ENCODE measurements at regions not wholly inside any gene's neighbourhood (a gene's known extent, or its start where the extent isn't known, plus 50 kb on each side); places are given as distances from the start of the nearest gene placed in this dataset.

DNA sequence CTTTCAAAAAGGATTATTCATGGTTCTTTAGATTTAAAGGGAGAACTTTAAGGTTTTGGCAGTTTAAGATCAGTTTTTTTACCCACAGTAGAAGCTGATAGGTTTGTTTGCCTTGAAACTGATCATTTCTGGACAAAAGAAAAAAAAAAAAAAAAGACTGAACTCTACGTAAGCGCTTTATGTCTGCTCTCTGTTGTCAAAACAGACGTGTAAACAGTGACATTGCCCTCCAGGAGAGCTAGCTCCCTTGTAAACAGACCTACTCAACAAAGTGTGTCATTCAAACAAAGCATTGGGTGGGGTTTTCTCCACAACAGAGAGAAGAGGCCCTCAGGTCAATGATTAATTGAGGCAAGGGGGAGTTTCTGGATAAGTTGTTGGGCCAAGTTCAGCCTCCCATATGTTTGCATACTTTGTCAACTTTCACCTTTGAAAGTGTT lies 568.1 kb upstream of the LRRN3 start:
- no TSS peak for BruUV-seq (replicated peaks)
- ChIA-PET CTCF (no interaction called here), POLR2A (ENCODE audit: unreplicated experiment) (interaction anchor here (0.6 kb wide), 2 partner anchors 122 to 1830 kb away, joined by 3 to 10 read pairs; no protein-coding TSS in a partner anchor)
- Histone ChIP-seq H3K9ac (ENCODE audit: low read length) (peak overlapping the region; percentile 28), H3K4me3 (ENCODE audit: low read length) (no peak overlapping the region), H3K36me3 (ENCODE audit: low read depth, low read length) (no peaks in the 10 kb centered on the region), H3K79me2 (ENCODE audit: low read length) (no peaks in the 10 kb centered on the region), H4K20me1 (ENCODE audit: low read length) (no peaks in the 10 kb centered on the region), H3K4me1 (ENCODE audit: insufficient read depth, low read length) (peaks cover 12% of the 10 kb centered on the region), H3K4me2 (ENCODE audit: low read length) (peak overlapping the region; percentile 53), H3F3A (ENCODE audit: low read length, unreplicated experiment) (no peaks in the 10 kb centered on the region), H2AFZ (ENCODE audit: low read length) (no peak overlapping the region), H3K9me2 (replicated peaks; ENCODE audit: low read length) (no peaks in the 10 kb centered on the region), H3K9me3 (ENCODE audit: low read length) (no peaks in the 10 kb centered on the region), H3K27me3 (ENCODE audit: low read length) (no peaks in the 10 kb centered on the region), H3K27ac (ENCODE audit: low read length) (peak overlapping the region; percentile 58)
- intact Hi-C loops (cut with micrococcal nuclease), result no loop called here
- no peak for TF ChIP-seq EZH2 (IDR thresholded peaks at IDR 0.05; ENCODE audit: low read length, unreplicated experiment)
- ATAC-seq (peak; percentile 99), DNase-seq (peak; percentile 83)

DNA sequence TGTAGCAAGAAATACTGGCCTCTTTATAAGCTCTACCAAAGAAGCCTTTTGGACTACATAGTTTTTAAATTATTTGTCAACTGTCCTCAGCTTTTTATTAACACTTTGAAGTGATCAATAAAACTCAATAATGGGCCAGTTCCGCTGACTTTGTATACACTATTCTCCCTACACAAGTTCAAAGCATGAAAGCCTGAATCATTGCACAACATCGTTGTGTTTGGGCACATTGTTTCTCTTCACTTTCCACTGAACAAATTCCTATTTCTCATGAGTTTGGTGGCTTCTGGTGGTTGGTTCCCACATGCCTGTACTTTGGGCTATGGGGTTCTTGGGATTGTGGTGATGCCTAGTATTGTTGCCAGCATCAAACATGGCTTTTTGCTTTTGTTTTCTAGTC lies 561.8 kb upstream of the LRRN3 start:
- H2AFZ ChIP-seq (ENCODE audit: low read length), result no peak overlapping the region
- ChIA-PET CTCF (no interaction called here), POLR2A (ENCODE audit: unreplicated experiment) (no interaction called here)
- H3K4me1 ChIP-seq (ENCODE audit: insufficient read depth, low read length), result no peaks in the 10 kb centered on the region
- DNase-seq (no peak), ATAC-seq (no peak)
- no peak overlapping the region for H3K27ac ChIP-seq (ENCODE audit: low read length)
- no peaks in the 10 kb centered on the region for H3K9me3 ChIP-seq (ENCODE audit: low read length)
- H3K27me3 ChIP-seq (ENCODE audit: low read length), result no peaks in the 10 kb centered on the region
- H3K4me2 ChIP-seq (ENCODE audit: low read length), result no peak overlapping the region
- no peaks in the 10 kb centered on the region for H3K79me2 ChIP-seq (ENCODE audit: low read length)
- no peaks in the 10 kb centered on the region for H3K9me2 ChIP-seq (replicated peaks; ENCODE audit: low read length)
- no peak overlapping the region for H3K4me3 ChIP-seq (ENCODE audit: low read length)
- H3F3A ChIP-seq (ENCODE audit: low read length, unreplicated experiment), result no peaks in the 10 kb centered on the region
- TF ChIP-seq, protein P1, sequence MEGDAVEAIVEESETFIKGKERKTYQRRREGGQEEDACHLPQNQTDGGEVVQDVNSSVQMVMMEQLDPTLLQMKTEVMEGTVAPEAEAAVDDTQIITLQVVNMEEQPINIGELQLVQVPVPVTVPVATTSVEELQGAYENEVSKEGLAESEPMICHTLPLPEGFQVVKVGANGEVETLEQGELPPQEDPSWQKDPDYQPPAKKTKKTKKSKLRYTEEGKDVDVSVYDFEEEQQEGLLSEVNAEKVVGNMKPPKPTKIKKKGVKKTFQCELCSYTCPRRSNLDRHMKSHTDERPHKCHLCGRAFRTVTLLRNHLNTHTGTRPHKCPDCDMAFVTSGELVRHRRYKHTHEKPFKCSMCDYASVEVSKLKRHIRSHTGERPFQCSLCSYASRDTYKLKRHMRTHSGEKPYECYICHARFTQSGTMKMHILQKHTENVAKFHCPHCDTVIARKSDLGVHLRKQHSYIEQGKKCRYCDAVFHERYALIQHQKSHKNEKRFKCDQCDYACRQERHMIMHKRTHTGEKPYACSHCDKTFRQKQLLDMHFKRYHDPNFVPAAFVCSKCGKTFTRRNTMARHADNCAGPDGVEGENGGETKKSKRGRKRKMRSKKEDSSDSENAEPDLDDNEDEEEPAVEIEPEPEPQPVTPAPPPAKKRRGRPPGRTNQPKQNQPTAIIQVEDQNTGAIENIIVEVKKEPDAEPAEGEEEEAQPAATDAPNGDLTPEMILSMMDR (conservative IDR thresholded peaks at IDR 0.05; ENCODE audit: low read depth, low read length), result no peak
- TF ChIP-seq EZH2 (IDR thresholded peaks at IDR 0.05; ENCODE audit: low read length, unreplicated experiment) (no peak), EZH2phosphoT487 (IDR thresholded peaks at IDR 0.05; ENCODE audit: borderline replicate concordance, low read length) (no peak)
- H3K9ac ChIP-seq (ENCODE audit: low read length), result no peak overlapping the region
- no peaks in the 10 kb centered on the region for H3K36me3 ChIP-seq (ENCODE audit: low read depth, low read length)
- no peaks in the 10 kb centered on the region for H4K20me1 ChIP-seq (ENCODE audit: low read length)
- intact Hi-C loops (cut with micrococcal nuclease), result no loop called here
- BruUV-seq (replicated peaks), result no TSS peak

DNA sequence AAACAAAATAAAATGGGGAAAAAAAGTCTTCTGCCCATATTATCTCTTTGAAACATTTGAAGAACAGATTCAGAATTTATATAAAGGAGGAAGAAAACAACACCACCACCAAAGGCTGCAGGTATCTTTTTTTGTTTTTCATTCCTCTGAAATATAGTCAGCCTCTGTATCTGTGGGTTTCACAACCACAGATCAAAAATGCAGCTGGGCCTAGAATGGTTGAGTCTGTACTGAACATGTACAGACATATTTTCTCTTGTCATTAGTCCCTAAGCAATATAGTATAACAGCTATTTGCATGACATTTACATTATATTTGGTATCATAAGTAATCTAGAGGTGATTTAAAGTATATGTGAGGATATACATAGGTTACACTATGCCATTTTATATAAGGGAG lies 559.7 kb upstream of the LRRN3 start:
- Histone ChIP-seq H4K20me1 (ENCODE audit: low read length) (no peaks in the 10 kb centered on the region), H3K9me2 (replicated peaks; ENCODE audit: low read length) (no peaks in the 10 kb centered on the region), H3K79me2 (ENCODE audit: low read length) (no peaks in the 10 kb centered on the region), H3F3A (ENCODE audit: low read length, unreplicated experiment) (no peaks in the 10 kb centered on the region), H3K4me2 (ENCODE audit: low read length) (no peak overlapping the region), H3K27me3 (ENCODE audit: low read length) (no peaks in the 10 kb centered on the region), H3K9ac (ENCODE audit: low read length) (no peak overlapping the region), H3K27ac (ENCODE audit: low read length) (no peak overlapping the region), H3K36me3 (ENCODE audit: low read depth, low read length) (no peaks in the 10 kb centered on the region), H3K4me3 (ENCODE audit: low read length) (no peak overlapping the region), H3K4me1 (ENCODE audit: insufficient read depth, low read length) (no peaks in the 10 kb centered on the region), H2AFZ (ENCODE audit: low read length) (no peak overlapping the region), H3K9me3 (ENCODE audit: low read length) (no peaks in the 10 kb centered on the region)
- POLR2A ChIA-PET (ENCODE audit: unreplicated experiment), result no interaction called here
- no TSS peak for BruUV-seq (replicated peaks)
- no peak for ATAC-seq
- DNase-seq, result no peak
- CTCF ChIA-PET, result no interaction called here
- TF ChIP-seq EZH2 (IDR thresholded peaks at IDR 0.05; ENCODE audit: low read length, unreplicated experiment), result no peak
- TF ChIP-seq, protein P1 (conservative IDR thresholded peaks at IDR 0.05; ENCODE audit: low read depth, low read length), result no peak
- no peak for TF ChIP-seq EZH2phosphoT487 (IDR thresholded peaks at IDR 0.05; ENCODE audit: borderline replicate concordance, low read length)
- intact Hi-C loops (cut with micrococcal nuclease), result no loop called here

All from PC-3 (cell line).